HepG2 (cell line): ENCODE measurements at regions not wholly inside any gene's neighbourhood (a gene's known extent, or its start where the extent isn't known, plus 50 kb on each side); places are given as distances from the start of the nearest gene placed in this dataset.

Experiments
- ARID5B ChIP-seq: IDR thresholded peaks from 2 replicates; pipeline ENCODE4 v1.4.0; 2020; ENCODE audit warnings: mild to moderate bottlenecking, missing genetic modification reagents
- ATF7-NPFF ChIP-seq: sonication (generic); formaldehyde crosslinking; IDR thresholded peaks from 2 replicates; pipeline ENCODE4 v1.8.1; 2023; ENCODE audit warnings: mild to moderate bottlenecking, low read depth, missing genetic modification reagents, moderate library complexity
- CENPBD1 ChIP-seq: sonication (generic); formaldehyde crosslinking; IDR thresholded peaks from 2 replicates; pipeline ENCODE4 v1.8.0; 2022; ENCODE audit warnings: missing genetic modification reagents, low read depth, mild to moderate bottlenecking, borderline replicate concordance
- CREM ChIP-seq, 2 experiments: sonication (generic) in 1 of 2; formaldehyde crosslinking in 1 of 2; IDR thresholded peaks; 2 replicates each; pipeline versions ENCODE4 v1.4.0 to v1.6.1; 2016 to 2020; ENCODE audit warnings: antibody characterized with exemption in 1 of 2, mild to moderate bottlenecking in 1 of 2, missing genetic modification reagents in 1 of 2
- GABPB1 ChIP-seq: IDR thresholded peaks from 2 replicates; pipeline ENCODE4 v1.6.1; 2016; ENCODE audit warnings: mild to moderate bottlenecking, missing genetic modification reagents, moderate library complexity, missing compliant biosample characterization
- JUNB ChIP-seq: sonication (generic); formaldehyde crosslinking; IDR thresholded peaks from 2 replicates; pipeline ENCODE4 v1.8.0; 2022; ENCODE audit warnings: missing genetic modification reagents, mild to moderate bottlenecking, borderline replicate concordance
- LRRFIP1 ChIP-seq: sonication (generic); formaldehyde crosslinking; conservative IDR thresholded peaks from 2 replicates; pipeline ENCODE4 v1.4.0; 2020; ENCODE audit warnings: missing genetic modification reagents
- POLR2G ChIP-seq: fragments of 200-400 bp; formaldehyde crosslinking; IDR thresholded peaks from 2 replicates; pipeline ENCODE4 v1.6.1; 2018; ENCODE audit warnings: mild to moderate bottlenecking, low read depth, low read length, moderate library complexity
- PRDM10 ChIP-seq: sonication (generic); formaldehyde crosslinking; IDR thresholded peaks from 2 replicates; pipeline ENCODE4 v1.4.0; 2020; ENCODE audit warnings: low read depth, missing genetic modification reagents
- STAT6 ChIP-seq: sonication (generic); formaldehyde crosslinking; IDR thresholded peaks from 2 replicates; pipeline ENCODE4 v1.4.0; 2020; ENCODE audit warnings: missing genetic modification reagents, mild to moderate bottlenecking, borderline replicate concordance
- ZIK1 ChIP-seq: sonication (generic); formaldehyde crosslinking; IDR thresholded peaks from 2 replicates; pipeline ENCODE4 v1.5.0; 2020; ENCODE audit warnings: mild to moderate bottlenecking, low read depth, missing genetic modification reagents, borderline replicate concordance
- ZMYM4 ChIP-seq: sonication (generic); formaldehyde crosslinking; IDR thresholded peaks from 2 replicates; pipeline ENCODE4 v1.8.1; 2023; ENCODE audit warnings: mild to moderate bottlenecking, missing genetic modification reagents
- ZNF598 ChIP-seq: sonication (generic); formaldehyde crosslinking; IDR thresholded peaks from 2 replicates; pipeline ENCODE4 v1.5.1; 2020; ENCODE audit warnings: mild to moderate bottlenecking, missing genetic modification reagents, borderline replicate concordance
- ZNF660 ChIP-seq: sonication (generic); formaldehyde crosslinking; IDR thresholded peaks from 2 replicates; pipeline ENCODE4 v1.5.1; 2020; ENCODE audit warnings: mild to moderate bottlenecking, low read depth, missing genetic modification reagents, borderline replicate concordance
- ZNF674 ChIP-seq: sonication (generic); formaldehyde crosslinking; IDR thresholded peaks from 2 replicates; pipeline ENCODE4 v1.5.0; 2020; ENCODE audit warnings: low read depth, mild to moderate bottlenecking, missing genetic modification reagents

GRCh38 chr12:60266381-60266852 is 670.6 kb downstream of the SLC16A7 start (continued):
- no peak for TF ChIP-seq ZNF598
- TF ChIP-seq ATF7-NPFF (CRISPR knock-in tag), result no peak
- TF ChIP-seq LRRFIP1 (CRISPR knock-in tag), result no peak
- no peak for TF ChIP-seq ZNF674 (CRISPR knock-in tag)
- peak; percentile 87 for TF ChIP-seq JUNB (CRISPR knock-in tag)
- TF ChIP-seq POLR2G, result no peak
- no peak for TF ChIP-seq ZNF660 (CRISPR knock-in tag)
- TF ChIP-seq PRDM10 (CRISPR knock-in tag), result no peak
- TF ChIP-seq GABPB1 (CRISPR knock-in tag), result no peak
- peak; percentile 31; the same call in 1 of the 2 replicates for TF ChIP-seq CREM (IDR thresholded peaks at IDR 0.05)
- TF ChIP-seq CREM (CRISPR knock-in tag; IDR thresholded peaks at IDR 0.05), result no peak
- TF ChIP-seq ARID5B (CRISPR knock-in tag), result peak; percentile 65
- no peak for TF ChIP-seq STAT6 (CRISPR knock-in tag)
- TF ChIP-seq ZIK1 (CRISPR knock-in tag), result no peak
- TF ChIP-seq ZMYM4, result no peak
- TF ChIP-seq CENPBD1 (CRISPR knock-in tag), result no peak
